GM19023 (cell line): ENCODE measurements at regions not wholly inside any gene's neighbourhood (a gene's known extent, or its start where the extent isn't known, plus 50 kb on each side); places are given as distances from the start of the nearest gene placed in this dataset.

Experiments used
- ATAC-seq: cut with Tn5 transposase; IDR thresholded peaks from one replicate; pipeline ENCODE4 v1.9.1; 2021; ENCODE audit warnings: mild to moderate bottlenecking, moderate library complexity; ENCODE audit not compliant: unreplicated experiment

DNA sequence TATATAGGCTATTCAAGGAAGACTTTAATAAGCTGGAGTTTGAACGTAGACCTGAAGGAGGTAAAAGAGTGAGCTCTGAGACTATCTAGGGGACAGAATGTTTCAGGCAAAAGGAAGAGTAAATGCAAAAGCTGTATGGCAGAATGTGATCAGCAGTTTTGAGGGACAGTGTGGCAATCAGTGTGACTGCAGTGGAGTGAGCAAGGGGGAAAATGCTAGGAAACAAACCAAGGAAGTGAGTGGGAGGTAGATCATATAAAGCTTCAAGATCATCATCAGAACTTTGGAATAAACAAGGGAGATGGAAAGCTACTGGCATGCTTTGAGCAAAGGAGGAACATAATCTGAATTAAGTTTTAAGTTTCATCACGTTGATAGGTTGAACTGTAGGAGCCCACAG, 67.5 kb upstream of the BTG1 start:
- no peak for ATAC-seq

DNA sequence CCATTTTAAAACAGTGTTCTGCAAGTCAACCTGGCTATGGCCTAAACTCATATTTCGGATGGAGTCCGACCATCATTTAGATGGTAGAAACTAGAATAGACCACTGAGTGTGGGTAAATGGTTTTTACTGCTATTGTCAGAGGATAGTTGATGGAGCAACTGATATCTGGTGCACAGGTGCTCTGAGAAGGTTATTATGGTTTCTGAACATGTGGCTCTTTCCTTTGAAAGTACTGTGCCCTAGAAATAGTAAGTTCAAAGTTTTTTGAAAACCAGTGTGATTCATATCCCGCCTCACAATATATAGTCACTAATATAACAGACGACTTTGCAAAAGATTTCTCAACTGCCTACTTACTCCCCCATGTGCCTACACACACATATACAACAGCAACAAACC, 64.4 kb upstream of the BTG1 start:
- ATAC-seq = no peak

DNA sequence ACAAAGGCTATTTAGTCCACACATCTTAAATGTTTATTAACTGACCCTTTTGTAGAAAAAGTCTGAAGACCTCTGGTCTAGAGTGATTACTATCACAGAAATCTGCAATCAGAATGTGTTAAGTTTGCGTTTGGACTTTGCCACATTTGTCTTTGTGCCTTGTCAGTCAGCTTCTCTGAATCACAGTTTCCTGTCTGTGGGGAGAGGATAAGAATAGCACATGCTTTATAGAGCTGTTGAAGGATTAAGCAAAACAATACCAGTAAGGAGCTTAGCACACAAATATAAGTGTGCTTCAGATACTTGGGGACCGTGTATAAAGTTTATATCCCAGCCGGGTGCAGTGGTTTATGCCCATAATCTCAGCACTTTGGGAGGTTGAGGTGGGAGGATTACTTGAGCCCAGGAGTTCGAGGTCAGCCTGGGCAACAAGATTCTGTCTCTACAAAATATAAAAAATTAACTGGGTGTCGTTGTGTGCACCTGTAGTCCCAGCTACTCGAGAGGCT, 63.0 kb upstream of the BTG1 start:
- ATAC-seq = peak; percentile 73

DNA sequence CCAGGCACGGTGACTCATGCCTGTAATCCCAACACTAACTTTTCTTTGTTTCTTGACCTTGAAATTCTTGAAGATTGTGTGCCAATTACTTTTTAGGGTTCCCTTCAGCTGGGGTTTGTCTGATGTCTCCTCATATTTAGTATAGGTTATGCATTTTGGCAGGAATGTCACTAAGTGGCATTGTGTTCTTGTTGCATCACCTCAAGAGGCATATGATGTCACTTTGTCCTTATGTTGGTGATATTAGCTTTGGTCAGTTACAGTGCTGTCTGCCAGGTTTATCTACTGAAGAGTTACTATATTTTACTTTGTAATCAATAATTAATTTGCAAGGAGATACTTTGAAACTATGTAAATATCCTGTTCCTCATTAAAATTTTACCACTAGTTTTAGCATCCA, 61.0 kb upstream of the BTG1 start:
- ATAC-seq = no peak

DNA sequence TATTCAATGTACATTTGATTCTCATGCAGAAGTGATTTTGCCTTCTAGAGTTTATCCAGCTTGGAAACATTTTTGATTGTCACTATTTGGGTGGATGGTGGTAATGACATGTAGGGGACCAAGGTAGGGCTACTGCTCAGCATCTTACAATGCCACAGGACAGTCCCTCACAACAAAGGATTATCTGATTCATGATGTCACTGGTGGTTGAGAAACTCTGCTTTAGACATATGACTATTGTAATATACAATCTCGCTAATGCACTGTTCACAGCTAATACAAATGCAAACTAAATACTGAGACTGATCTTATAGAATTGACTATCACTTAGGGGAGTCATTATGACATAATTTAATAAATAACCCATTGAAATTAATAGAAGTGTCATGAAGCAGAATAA, 60.4 kb upstream of the BTG1 start:
- no peak for ATAC-seq

DNA sequence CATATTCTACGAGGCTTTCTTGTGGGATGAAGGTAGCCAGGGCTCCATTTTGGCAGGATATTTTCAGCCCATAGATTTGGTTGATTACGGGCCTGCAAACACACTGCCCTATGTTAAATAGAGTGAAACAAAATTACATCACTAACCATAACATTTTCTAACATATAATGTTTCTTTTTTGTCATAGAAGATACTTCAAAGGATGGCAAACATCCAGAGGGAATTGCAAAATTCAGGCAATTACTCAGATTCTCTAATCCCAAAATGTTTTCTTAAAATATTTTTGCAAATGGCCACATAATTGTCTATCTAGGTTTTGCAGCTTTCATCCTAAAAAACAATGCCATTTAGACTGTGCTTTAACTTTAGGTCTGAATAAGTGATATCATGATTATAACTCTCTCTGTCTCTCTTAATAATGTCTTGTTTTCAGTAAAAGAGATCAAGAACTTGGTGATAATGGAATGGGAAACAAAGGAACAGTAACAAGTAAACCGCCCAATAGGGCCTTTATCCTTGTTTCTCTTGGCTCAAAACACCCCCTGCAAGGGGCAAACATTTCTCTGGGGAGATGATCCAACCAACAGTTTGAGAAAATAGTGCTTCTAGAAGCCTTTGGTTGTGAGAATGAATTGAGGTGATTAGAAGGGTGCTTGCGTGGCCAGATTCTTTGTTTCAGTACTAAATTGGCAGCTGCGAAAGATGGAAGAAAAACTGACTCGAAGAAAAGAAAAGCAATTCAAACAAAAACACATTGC, 54.4 kb upstream of the BTG1 start:
- no peak for ATAC-seq

DNA sequence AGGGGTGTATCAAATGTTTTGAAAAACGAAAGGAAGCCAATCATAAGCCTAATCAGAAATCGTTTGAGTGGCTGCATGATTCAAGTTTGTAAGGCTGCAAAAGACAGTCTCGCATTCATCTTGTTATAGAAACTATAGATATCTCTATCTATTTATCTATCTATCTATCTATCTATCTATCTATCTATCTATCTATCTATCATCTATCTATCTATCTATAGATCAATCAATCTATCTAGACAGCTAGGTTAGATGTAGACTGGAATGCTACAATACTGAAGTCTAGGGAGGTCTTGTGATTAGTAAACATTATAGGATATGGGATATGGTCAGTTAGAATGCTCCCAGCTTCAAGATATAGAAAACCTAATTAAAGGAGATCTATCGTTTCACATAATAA, 52.2 kb upstream of the BTG1 start:
- no peak for ATAC-seq

DNA sequence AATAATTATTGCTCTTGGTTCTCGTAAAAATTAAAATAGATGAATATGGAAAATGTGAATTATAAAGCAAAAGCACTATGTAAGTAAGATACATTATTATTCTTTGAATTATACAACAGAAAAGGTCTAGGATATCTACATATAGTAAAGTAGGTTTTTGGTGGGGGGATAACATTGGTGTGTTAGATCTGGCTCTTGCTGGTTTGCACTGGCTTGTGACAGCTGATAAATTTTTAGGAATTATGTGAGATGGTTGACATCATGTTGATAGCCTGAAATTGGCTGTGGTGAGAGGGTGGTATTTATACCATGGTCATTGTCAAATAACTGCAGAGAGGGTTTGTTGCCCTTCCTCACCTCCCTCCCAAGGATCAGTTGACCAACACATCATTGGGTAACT, 50.7 kb upstream of the BTG1 start:
- no peak for ATAC-seq
